ENCODE measurements at regions not wholly inside any gene's neighbourhood (a gene's known extent, or its start where the extent isn't known, plus 50 kb on each side); places are given as distances from the start of the nearest gene placed in this dataset.

DNA sequence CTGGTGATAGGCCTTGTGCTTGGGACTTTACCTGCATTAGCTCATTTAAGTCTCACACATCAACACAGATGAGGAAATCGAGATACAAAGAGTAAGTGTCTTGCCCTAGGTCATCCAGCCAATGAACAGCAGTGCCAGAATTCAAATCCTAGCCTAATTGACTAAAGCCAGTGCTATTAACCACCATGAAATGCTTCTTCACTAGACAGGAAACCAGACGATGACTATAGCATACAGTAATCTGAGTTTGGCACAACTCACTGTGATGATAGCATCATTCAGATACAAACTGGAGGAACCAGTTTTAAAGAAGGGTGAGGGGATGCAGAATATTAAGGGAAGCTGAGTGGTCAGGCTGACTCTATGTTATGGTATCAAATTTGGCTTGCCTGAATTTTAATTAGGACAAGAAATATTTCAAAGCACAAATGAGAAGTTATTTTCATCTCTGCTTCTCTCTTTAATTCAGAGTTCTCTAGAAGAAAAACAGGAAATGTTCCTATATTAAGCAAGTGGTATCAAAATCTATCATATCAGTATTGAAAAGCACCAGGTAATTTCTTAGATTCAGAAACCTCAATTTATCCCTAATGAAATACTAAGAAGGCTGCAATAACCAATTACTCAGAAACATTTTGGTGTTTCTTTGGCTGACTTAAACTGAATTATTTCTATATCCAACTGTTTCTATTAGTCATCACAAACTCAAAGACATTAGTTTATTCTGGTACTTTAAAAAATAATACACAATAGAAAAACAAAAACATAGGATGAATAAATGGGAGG, 147.0 kb upstream of the RASA1 start:
- DNase-seq (ENCODE audit: extremely low spot score) = no peak

DNA sequence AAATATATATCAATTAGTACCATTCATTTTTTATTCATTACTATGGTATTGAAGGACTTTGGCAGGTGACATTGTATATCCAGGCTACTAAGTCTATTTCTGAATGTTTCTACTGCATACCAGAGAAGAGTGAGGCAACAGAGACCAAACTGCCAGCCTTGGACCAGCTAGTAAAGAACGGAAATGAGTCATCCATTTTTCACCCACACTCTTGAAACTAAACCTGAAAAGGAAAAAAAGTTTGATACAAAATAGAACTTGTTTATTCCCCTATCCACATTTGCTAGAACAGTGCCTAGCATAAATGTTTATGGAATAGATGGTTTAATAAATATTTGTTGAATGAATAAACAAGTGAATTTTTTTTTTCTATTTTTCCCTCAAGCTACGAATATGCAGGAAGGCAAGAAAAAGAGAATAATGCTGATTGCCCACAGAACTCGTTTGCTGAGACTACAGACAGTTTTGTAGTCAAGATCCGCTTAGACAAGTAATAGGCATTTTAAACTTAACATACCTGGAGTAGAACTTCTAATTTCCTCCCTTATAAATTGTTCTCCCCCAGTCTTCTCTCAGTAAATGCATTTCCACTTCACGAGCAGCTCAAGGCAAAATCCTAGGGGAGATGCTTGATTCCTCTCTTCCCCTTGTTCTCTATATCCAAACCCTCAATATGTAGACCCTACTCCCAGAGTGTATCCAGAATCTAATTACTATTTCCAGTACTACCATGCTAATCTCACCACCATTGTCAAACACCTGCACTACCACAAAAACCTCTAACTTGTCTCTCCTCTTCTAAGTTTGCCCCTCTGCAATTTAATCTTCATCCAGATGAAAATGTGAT, 146.2 kb upstream of the RASA1 start:
- intact Hi-C loops (cut with DNase I) = no loop called here
- Histone ChIP-seq H3K27ac (replicated peaks in 1 of 4) (no peak overlapping the region), H3K4me1 (peaks cover 0 to 14% (median 0%) of the 10 kb centered on the region in 4 donors), H3K9me3 (no peaks in the 10 kb centered on the region), H3K4me3 (no peak overlapping the region), H3K36me3 (no peaks in the 10 kb centered on the region), H3K27me3 (no peaks in the 10 kb centered on the region)
- TF ChIP-seq POLR2A (IDR thresholded peaks at IDR 0.05; ENCODE audit: low read depth) (no peak), POLR2AphosphoS5 (IDR thresholded peaks at IDR 0.05) (no peak), EP300 (IDR thresholded peaks at IDR 0.05) (no peak)
- TF ChIP-seq, protein P1, sequence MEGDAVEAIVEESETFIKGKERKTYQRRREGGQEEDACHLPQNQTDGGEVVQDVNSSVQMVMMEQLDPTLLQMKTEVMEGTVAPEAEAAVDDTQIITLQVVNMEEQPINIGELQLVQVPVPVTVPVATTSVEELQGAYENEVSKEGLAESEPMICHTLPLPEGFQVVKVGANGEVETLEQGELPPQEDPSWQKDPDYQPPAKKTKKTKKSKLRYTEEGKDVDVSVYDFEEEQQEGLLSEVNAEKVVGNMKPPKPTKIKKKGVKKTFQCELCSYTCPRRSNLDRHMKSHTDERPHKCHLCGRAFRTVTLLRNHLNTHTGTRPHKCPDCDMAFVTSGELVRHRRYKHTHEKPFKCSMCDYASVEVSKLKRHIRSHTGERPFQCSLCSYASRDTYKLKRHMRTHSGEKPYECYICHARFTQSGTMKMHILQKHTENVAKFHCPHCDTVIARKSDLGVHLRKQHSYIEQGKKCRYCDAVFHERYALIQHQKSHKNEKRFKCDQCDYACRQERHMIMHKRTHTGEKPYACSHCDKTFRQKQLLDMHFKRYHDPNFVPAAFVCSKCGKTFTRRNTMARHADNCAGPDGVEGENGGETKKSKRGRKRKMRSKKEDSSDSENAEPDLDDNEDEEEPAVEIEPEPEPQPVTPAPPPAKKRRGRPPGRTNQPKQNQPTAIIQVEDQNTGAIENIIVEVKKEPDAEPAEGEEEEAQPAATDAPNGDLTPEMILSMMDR (IDR thresholded peaks at IDR 0.05) = no peak
- WGBS = 61% methylated on average over 5 of the region's 5 CpGs
- no peak for DNase-seq (ENCODE audit: extremely low spot score)

More for the DNA sequence above, 147.0 kb upstream of the RASA1 start:
- no peak overlapping the region for H3K4me3 ChIP-seq
- no peaks in the 10 kb centered on the region for H3K36me3 ChIP-seq
- no peak overlapping the region for H3K27ac ChIP-seq (replicated peaks in 1 of 4)
- no peak for TF ChIP-seq POLR2A (IDR thresholded peaks at IDR 0.05; ENCODE audit: low read depth)
- TF ChIP-seq EP300 (IDR thresholded peaks at IDR 0.05) = no peak
- TF ChIP-seq POLR2AphosphoS5 (IDR thresholded peaks at IDR 0.05) = no peak
- TF ChIP-seq, protein P1 (IDR thresholded peaks at IDR 0.05) = no peak
- no peaks in the 10 kb centered on the region for H3K27me3 ChIP-seq
- intact Hi-C loops (cut with DNase I) = no loop called here
- 66% methylated on average over 2 of the region's 2 CpGs for WGBS
- no peaks in the 10 kb centered on the region for H3K9me3 ChIP-seq
- peaks cover 0 to 14% (median 0%) of the 10 kb centered on the region in 4 donors for H3K4me1 ChIP-seq

DNA sequence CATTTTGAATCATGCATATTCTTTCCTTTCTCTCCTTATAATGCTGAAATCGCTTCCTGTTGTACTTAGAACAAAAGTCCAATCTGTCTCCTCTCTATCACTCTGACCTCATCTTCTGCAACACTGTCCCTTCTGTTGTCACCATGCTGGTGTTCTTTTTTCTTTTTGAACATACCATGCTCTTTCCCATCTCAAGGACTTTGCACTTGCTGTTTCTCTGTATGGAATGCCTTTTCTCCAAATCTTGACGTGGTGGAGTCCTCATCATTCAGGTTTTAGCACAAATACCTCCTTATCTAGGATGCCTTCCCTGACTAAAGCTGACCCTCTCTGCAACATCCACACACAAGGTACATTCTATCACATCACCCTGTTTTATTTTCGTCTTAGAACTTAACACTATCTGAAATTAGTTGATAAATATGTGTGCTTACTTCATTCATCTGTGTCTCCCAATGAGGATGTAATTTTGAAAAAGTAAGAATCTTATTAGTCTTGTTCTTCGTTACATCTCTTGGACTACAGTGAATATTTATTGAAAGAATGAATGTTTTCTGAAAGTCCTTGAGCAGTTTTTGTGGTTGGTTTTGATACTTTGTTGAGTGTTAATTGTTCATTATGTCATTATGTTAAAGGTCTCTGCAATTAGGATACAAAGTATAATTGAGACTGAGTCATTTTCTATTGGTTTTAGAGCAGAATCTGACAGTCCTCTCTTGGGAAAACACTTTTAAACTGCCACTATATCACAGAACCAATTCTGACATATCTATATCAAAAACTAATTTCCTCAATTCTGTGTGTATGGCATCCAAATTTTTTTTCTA, 145.3 kb upstream of the RASA1 start:
- H3K36me3 ChIP-seq = no peaks in the 10 kb centered on the region
- H3K4me1 ChIP-seq = peaks cover 0 to 14% (median 0%) of the 10 kb centered on the region in 4 donors
- H3K4me3 ChIP-seq = no peak overlapping the region
- TF ChIP-seq POLR2A (IDR thresholded peaks at IDR 0.05; ENCODE audit: low read depth) (no peak), POLR2AphosphoS5 (IDR thresholded peaks at IDR 0.05) (no peak), EP300 (IDR thresholded peaks at IDR 0.05) (no peak)
- TF ChIP-seq, protein P1 (IDR thresholded peaks at IDR 0.05) = no peak
- no peaks in the 10 kb centered on the region for H3K9me3 ChIP-seq
- no peak overlapping the region for H3K27ac ChIP-seq (replicated peaks in 1 of 4)
- intact Hi-C loops (cut with DNase I) = no loop called here
- no peak for DNase-seq (ENCODE audit: extremely low spot score)
- H3K27me3 ChIP-seq = no peaks in the 10 kb centered on the region
- WGBS = 80% methylated on average over 4 of the region's 4 CpGs

DNA sequence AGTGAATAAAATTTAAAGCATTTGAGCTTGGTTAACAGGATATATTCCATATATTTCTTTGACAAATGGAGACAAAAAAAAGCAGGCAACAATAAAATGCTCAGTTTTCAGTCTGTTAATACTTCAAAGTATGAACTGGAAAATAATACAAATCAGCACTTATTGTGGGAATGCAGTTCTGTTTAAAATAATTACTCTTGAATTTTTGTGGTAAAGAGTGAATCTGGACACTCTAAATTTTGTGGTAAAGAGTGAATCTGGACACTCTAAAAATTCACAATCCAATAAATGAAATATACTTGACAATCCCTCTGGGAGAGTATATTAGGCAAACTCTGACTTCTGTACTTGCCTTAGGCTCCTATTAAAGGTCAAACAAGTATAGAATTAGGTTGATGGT, 141.9 kb upstream of the RASA1 start:
- H3K4me3 ChIP-seq = no peak overlapping the region
- no peak overlapping the region for H3K27ac ChIP-seq (replicated peaks in 1 of 4)
- no peak for DNase-seq (ENCODE audit: extremely low spot score)
- H3K36me3 ChIP-seq = no peaks in the 10 kb centered on the region
- no peak for TF ChIP-seq POLR2AphosphoS5 (IDR thresholded peaks at IDR 0.05)
- no peak for TF ChIP-seq POLR2A (IDR thresholded peaks at IDR 0.05; ENCODE audit: low read depth)
- no peak for TF ChIP-seq EP300 (IDR thresholded peaks at IDR 0.05)
- TF ChIP-seq, protein P1 (IDR thresholded peaks at IDR 0.05) = no peak
- intact Hi-C loops (cut with DNase I) = no loop called here
- no peaks in the 10 kb centered on the region for H3K9me3 ChIP-seq
- H3K27me3 ChIP-seq = no peaks in the 10 kb centered on the region
- peaks cover 0 to 7% (median 0%) of the 10 kb centered on the region in 4 donors for H3K4me1 ChIP-seq

All from esophagus muscularis mucosa (tissue), 4 donors.